Neuron (in vitro differentiated cells): ENCODE measurements at regions not wholly inside any gene's neighbourhood (a gene's known extent, or its start where the extent isn't known, plus 50 kb on each side); places are given as distances from the start of the nearest gene placed in this dataset.
A peak's percentile ranks its signal among the peaks of the same experiment; 100 is the strongest.

Experiments used
- H2AFZ ChIP-seq: one replicate; pipeline ENCODE4 v1.6.1; 2013; ENCODE audit warnings: low read depth, mild to moderate bottlenecking, inconsistent platforms, low read length, moderate library complexity
- H3K27me3 ChIP-seq: one replicate; pipeline ENCODE4 v1.6.1; 2013; ENCODE audit warnings: low read length; ENCODE audit not compliant: insufficient read depth
- H3K36me3 ChIP-seq: one replicate; pipeline ENCODE4 v1.6.1; 2013; ENCODE audit warnings: low read length; ENCODE audit not compliant: insufficient read depth
- H3K4me1 ChIP-seq: one replicate; pipeline ENCODE4 v1.6.1; 2013; ENCODE audit warnings: low read length; ENCODE audit not compliant: insufficient read depth
- H3K4me3 ChIP-seq: 2 replicates; pipeline ENCODE4 v1.5.1; 2013; ENCODE audit warnings: mild to moderate bottlenecking, low read length, moderate library complexity
- H3K9me3 ChIP-seq: one replicate; pipeline ENCODE4 v1.6.1; 2013; ENCODE audit warnings: low read length

- peak overlapping the region; percentile 15 for H3K4me3 ChIP-seq
- no peaks in the 10 kb centered on the region for H3K36me3 ChIP-seq
- no peaks in the 10 kb centered on the region for H3K27me3 ChIP-seq
- H3K9me3 ChIP-seq, result peaks cover 2% of the 10 kb centered on the region
- peaks cover 37% of the 10 kb centered on the region for H3K4me1 ChIP-seq
- peak overlapping the region; percentile 75 for H2AFZ ChIP-seq
Measured at GRCh38 chr4:176451443-176451842, 131.7 kb downstream of the SPCS3 start.

GRCh38 chr4:176453079-176453478 is 133.3 kb downstream of the SPCS3 start:
- no peaks in the 10 kb centered on the region for H3K27me3 ChIP-seq
- no peak overlapping the region for H3K4me3 ChIP-seq
- H3K9me3 ChIP-seq, result peaks cover 2% of the 10 kb centered on the region
- peaks cover 37% of the 10 kb centered on the region for H3K4me1 ChIP-seq
- H3K36me3 ChIP-seq, result no peaks in the 10 kb centered on the region
- no peak overlapping the region for H2AFZ ChIP-seq

GRCh38 chr4:176453658-176454057 is 133.9 kb downstream of the SPCS3 start:
- Histone ChIP-seq H3K36me3 (no peaks in the 10 kb centered on the region), H3K27me3 (no peaks in the 10 kb centered on the region), H3K4me3 (no peak overlapping the region), H2AFZ (no peak overlapping the region), H3K9me3 (peaks cover 2% of the 10 kb centered on the region), H3K4me1 (peaks cover 37% of the 10 kb centered on the region)

- H3K27me3 ChIP-seq, result no peaks in the 10 kb centered on the region
- no peaks in the 10 kb centered on the region for H3K4me1 ChIP-seq
- no peaks in the 10 kb centered on the region for H3K9me3 ChIP-seq
- no peak overlapping the region for H2AFZ ChIP-seq
- no peaks in the 10 kb centered on the region for H3K36me3 ChIP-seq
- H3K4me3 ChIP-seq, result no peak overlapping the region
Measured at GRCh38 chr4:176464748-176465147, 145.0 kb downstream of the SPCS3 start.

GRCh38 chr4:176467001-176467400 is 147.2 kb downstream of the SPCS3 start:
- H3K27me3 ChIP-seq, result no peaks in the 10 kb centered on the region
- H3K4me1 ChIP-seq, result no peaks in the 10 kb centered on the region
- H3K36me3 ChIP-seq, result no peaks in the 10 kb centered on the region
- H3K4me3 ChIP-seq, result no peak overlapping the region
- H3K9me3 ChIP-seq, result no peaks in the 10 kb centered on the region
- H2AFZ ChIP-seq, result no peak overlapping the region

GRCh38 chr4:176469546-176469945 is 149.8 kb downstream of the SPCS3 start:
- H3K27me3 ChIP-seq, result no peaks in the 10 kb centered on the region

GRCh38 chr4:176470671-176471070 is 150.9 kb downstream of the SPCS3 start:
- no peaks in the 10 kb centered on the region for H3K4me1 ChIP-seq
- no peaks in the 10 kb centered on the region for H3K36me3 ChIP-seq
- no peaks in the 10 kb centered on the region for H3K9me3 ChIP-seq
- H2AFZ ChIP-seq, result no peak overlapping the region
- no peak overlapping the region for H3K4me3 ChIP-seq
- H3K27me3 ChIP-seq, result no peaks in the 10 kb centered on the region

More at GRCh38 chr4:176469546-176469945, 149.8 kb downstream of the SPCS3 start:
- no peak overlapping the region for H3K4me3 ChIP-seq
- H3K4me1 ChIP-seq, result no peaks in the 10 kb centered on the region
- no peaks in the 10 kb centered on the region for H3K9me3 ChIP-seq
- no peak overlapping the region for H2AFZ ChIP-seq
- no peaks in the 10 kb centered on the region for H3K36me3 ChIP-seq

GRCh38 chr4:176475067-176475466 is 155.3 kb downstream of the SPCS3 start:
- Histone ChIP-seq H2AFZ (no peak overlapping the region), H3K36me3 (no peaks in the 10 kb centered on the region), H3K4me3 (no peak overlapping the region), H3K27me3 (no peaks in the 10 kb centered on the region), H3K4me1 (no peaks in the 10 kb centered on the region), H3K9me3 (no peaks in the 10 kb centered on the region)

GRCh38 chr4:176478076-176478475 is 158.3 kb downstream of the SPCS3 start:
- H3K36me3 ChIP-seq, result no peaks in the 10 kb centered on the region
- no peak overlapping the region for H2AFZ ChIP-seq
- no peaks in the 10 kb centered on the region for H3K27me3 ChIP-seq
- no peak overlapping the region for H3K4me3 ChIP-seq
- H3K9me3 ChIP-seq, result no peaks in the 10 kb centered on the region
- H3K4me1 ChIP-seq, result no peaks in the 10 kb centered on the region

- H2AFZ ChIP-seq, result no peak overlapping the region
- peaks cover 8% of the 10 kb centered on the region for H3K4me1 ChIP-seq
- no peaks in the 10 kb centered on the region for H3K27me3 ChIP-seq
- no peaks in the 10 kb centered on the region for H3K9me3 ChIP-seq
- H3K36me3 ChIP-seq, result no peaks in the 10 kb centered on the region
- no peak overlapping the region for H3K4me3 ChIP-seq
Measured at GRCh38 chr4:176479767-176480166, 160.0 kb downstream of the SPCS3 start.

- Histone ChIP-seq H3K36me3 (no peaks in the 10 kb centered on the region), H3K4me3 (no peak overlapping the region), H3K27me3 (no peaks in the 10 kb centered on the region), H3K4me1 (peaks cover 8% of the 10 kb centered on the region), H2AFZ (no peak overlapping the region), H3K9me3 (no peaks in the 10 kb centered on the region)
Measured at GRCh38 chr4:176482972-176483371, 163.2 kb downstream of the SPCS3 start.

DNA sequence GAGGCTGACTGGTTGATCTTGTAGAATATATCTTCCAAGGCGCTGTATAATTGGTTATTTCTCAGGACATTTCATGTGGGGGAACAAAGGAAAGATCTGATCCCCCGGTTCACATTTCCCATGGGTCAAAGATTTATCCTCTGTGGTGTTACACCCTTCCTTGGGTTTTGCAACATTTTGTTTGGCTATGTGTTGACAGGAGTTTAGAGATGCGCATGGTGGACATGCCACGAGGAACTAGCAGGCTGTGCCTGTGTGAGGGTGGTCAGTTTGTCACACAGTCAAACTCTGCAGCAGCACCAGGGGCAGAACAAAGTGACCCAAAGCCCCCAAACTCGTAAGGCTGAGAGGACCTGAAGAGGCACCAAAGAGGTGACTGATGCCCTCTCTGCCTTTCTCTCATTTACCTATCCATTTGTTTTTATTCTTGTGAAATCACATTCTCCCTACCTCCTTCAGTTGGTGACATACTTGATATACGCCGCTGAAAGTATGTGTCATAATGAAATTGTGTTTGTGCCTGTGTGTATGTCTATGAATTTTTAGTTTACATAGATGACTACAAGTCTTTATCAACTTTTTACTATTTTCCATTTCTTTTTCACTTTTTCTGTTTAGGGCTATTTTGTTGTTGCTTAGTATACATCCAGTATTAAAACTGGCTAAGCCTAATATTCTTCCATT is 164.7 kb downstream of the SPCS3 start:
- H3K4me1 ChIP-seq, result peaks cover 8% of the 10 kb centered on the region
- no peaks in the 10 kb centered on the region for H3K36me3 ChIP-seq
- H3K27me3 ChIP-seq, result no peaks in the 10 kb centered on the region
- peak overlapping the region; percentile 52 for H2AFZ ChIP-seq
- no peaks in the 10 kb centered on the region for H3K9me3 ChIP-seq
- no peak overlapping the region for H3K4me3 ChIP-seq

DNA sequence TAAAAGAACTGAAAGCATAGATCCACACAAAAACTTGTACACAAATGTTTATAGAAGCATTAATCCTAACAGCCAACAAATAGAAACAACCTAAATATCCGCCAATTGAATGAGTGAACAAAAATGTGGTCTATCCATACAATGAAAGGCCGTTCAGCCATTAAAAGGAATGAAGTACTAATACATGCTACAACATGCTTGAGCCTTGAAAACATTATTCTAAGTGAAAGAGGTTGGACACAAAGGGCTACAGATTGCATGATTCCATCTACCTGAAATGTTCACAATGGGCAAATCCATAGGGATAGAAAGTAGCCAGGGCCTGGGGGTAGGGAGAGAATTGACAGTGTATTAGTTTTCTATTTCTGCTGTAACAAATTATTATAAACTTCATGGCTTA is 169.2 kb downstream of the SPCS3 start:
- no peaks in the 10 kb centered on the region for H3K27me3 ChIP-seq
- no peaks in the 10 kb centered on the region for H3K36me3 ChIP-seq
- H3K4me3 ChIP-seq, result no peak overlapping the region
- H2AFZ ChIP-seq, result no peak overlapping the region
- peaks cover 5% of the 10 kb centered on the region for H3K4me1 ChIP-seq
- peaks cover 2% of the 10 kb centered on the region for H3K9me3 ChIP-seq
